GM12891 (cell line): ENCODE measurements at regions not wholly inside any gene's neighbourhood (a gene's known extent, or its start where the extent isn't known, plus 50 kb on each side); places are given as distances from the start of the nearest gene placed in this dataset.

Experiments
- POLR2A ChIP-seq: IDR thresholded peaks from 2 replicates; pipeline ENCODE4 v1.6.1; 2011; ENCODE audit warnings: low read depth, low read length, control low read depth
- POLR2AphosphoS5 ChIP-seq: IDR thresholded peaks from 2 replicates; pipeline ENCODE4 v1.6.1; 2011; ENCODE audit warnings: low read depth, low read length, control low read depth
- SPI1 ChIP-seq: IDR thresholded peaks from 2 replicates; pipeline ENCODE4 v1.6.1; 2011; ENCODE audit warnings: low read depth, low read length, control low read depth
- TAF1 ChIP-seq: IDR thresholded peaks from 2 replicates; pipeline ENCODE4 v1.6.1; 2011; ENCODE audit warnings: low read depth, low read length, control low read depth

GRCh38 chr16:55003916-55004315 is 73.3 kb downstream of the IRX5 start:
- TF ChIP-seq POLR2A (no peak), POLR2AphosphoS5 (no peak), SPI1 (no peak), TAF1 (no peak)
